B cell (primary cell): ENCODE measurements at regions not wholly inside any gene's neighbourhood (a gene's known extent, or its start where the extent isn't known, plus 50 kb on each side); places are given as distances from the start of the nearest gene placed in this dataset.

Experiments
- ATAC-seq: fragments of 200-7000 bp; cut with Tn5 transposase; one replicate; pipeline ENCODE4 v1.10.0; 2021; ENCODE audit warnings: low read depth, mild to moderate bottlenecking, moderate number of reproducible peaks, moderate library complexity
- CTCF ChIA-PET: fragments of 350-600 bp; sonication (Branson Sonifier 250); formaldehyde crosslinking; loops from one replicate; lab custom pipeline; 2021; ENCODE audit warnings: antibody characterized with exemption, inconsistent platforms; lab: Charles Lee
- POLR2A ChIA-PET: fragments of 350-600 bp; sonication (Branson Sonifier 250); formaldehyde crosslinking; loops from one replicate; lab custom pipeline; 2021; ENCODE audit warnings: antibody characterized with exemption; lab: Charles Lee
- DNase-seq: peaks from one replicate; pipeline ENCODE4 v3.0.0; 2013
- H2AFZ ChIP-seq: 2 replicates; pipeline ENCODE4 v1.6.1; 2012; ENCODE audit warnings: mild to moderate bottlenecking, low read depth, low read length; ENCODE audit not compliant: insufficient read depth, poor library complexity, severe bottlenecking
- H3K27ac ChIP-seq, 2 donors: 1 replicate in 1 of 2; 2 replicates in 1 of 2; pipeline ENCODE4 v1.5.1; 2012 to 2013; ENCODE audit warnings: low read length in 2 of 2, mild to moderate bottlenecking in 2 of 2, moderate library complexity in 1 of 2
- H3K27me3 ChIP-seq, 4 experiments: fragments of 200-600 bp in 1 of 4; sonication (generic) in 1 of 4; replicated peaks in 1 of 4; 1 replicate in 2 of 4; 2 replicates in 2 of 4; pipeline versions ENCODE4 v1.6.1 to v1.7.0; 2013 to 2016; ENCODE audit warnings: low read length in 3 of 4, mild to moderate bottlenecking in 2 of 4, mixed read lengths in 1 of 4, moderate library complexity in 1 of 4; ENCODE audit not compliant: insufficient read depth in 4 of 4, control insufficient read depth in 3 of 4; ENCODE audit errors: control extremely low read depth in 1 of 4
- H3K36me3 ChIP-seq, 2 experiments: replicated peaks in 1 of 2; 1 replicate in 1 of 2; 2 replicates in 1 of 2; pipeline versions ENCODE4 v1.6.1 to v1.7.1; 2013; ENCODE audit warnings: low read length in 1 of 2; ENCODE audit not compliant: insufficient read depth in 2 of 2, control insufficient read depth in 1 of 2; ENCODE audit errors: control extremely low read depth in 1 of 2, extremely low read depth in 1 of 2
- H3K4me1 ChIP-seq, 2 donors: fragments of 200-600 bp in 1 of 2; sonication (generic) in 1 of 2; 1 replicate in 1 of 2; 2 replicates in 1 of 2; pipeline versions ENCODE4 v1.5.1 to v1.6.1; 2013 to 2017; ENCODE audit warnings: low read length in 2 of 2; ENCODE audit not compliant: control insufficient read depth in 2 of 2, insufficient read depth in 2 of 2
- H3K4me2 ChIP-seq: replicated peaks from 2 replicates; pipeline ENCODE3; 2012; ENCODE audit warnings: mild to moderate bottlenecking, low read depth, low read length; ENCODE audit not compliant: poor library complexity, severe bottlenecking
- H3K4me3 ChIP-seq, 5 experiments: fragments of 200-600 bp in 1 of 5; sonication (generic) in 1 of 5; 1 replicate in 3 of 5; 2 replicates in 2 of 5; pipeline versions ENCODE4 v1.5.1 to v1.7.0; 2011 to 2016; ENCODE audit warnings: low read length in 4 of 5, mild to moderate bottlenecking in 4 of 5, low read depth in 2 of 5, control low read depth in 1 of 5, moderate library complexity in 1 of 5; ENCODE audit not compliant: insufficient read depth in 1 of 5; ENCODE audit errors: control extremely low read depth in 1 of 5, extremely low read depth in 1 of 5
- H3K79me2 ChIP-seq: fragments of 200-600 bp; sonication (generic); one replicate; pipeline ENCODE4 v1.6.0; 2016; ENCODE audit warnings: low read length; ENCODE audit not compliant: control insufficient read depth, insufficient read depth
- H3K9ac ChIP-seq: fragments of 200-600 bp; sonication (generic); 2 replicates; pipeline ENCODE4 v1.6.1; 2017; ENCODE audit warnings: mild to moderate bottlenecking, low read length, moderate library complexity
- H3K9me3 ChIP-seq, 3 donors: one replicate each; pipeline versions ENCODE4 v1.6.1 to v1.7.1; 2013; ENCODE audit warnings: low read length in 2 of 3; ENCODE audit not compliant: control insufficient read depth in 2 of 3, insufficient read depth in 1 of 3; ENCODE audit errors: control extremely low read depth in 1 of 3
- H4K20me1 ChIP-seq: 2 replicates; pipeline ENCODE4 v1.6.0; 2012; ENCODE audit warnings: mild to moderate bottlenecking, low read length; ENCODE audit not compliant: insufficient read depth, control insufficient read depth, poor library complexity, severe bottlenecking
- H3K27ac Mint-ChIP-seq: one replicate; pipeline ENCODE4 v1.8.0; 2021; ENCODE audit warnings: mixed read lengths
- H3K27me3 Mint-ChIP-seq: one replicate; pipeline ENCODE4 v1.8.0; 2021; ENCODE audit warnings: mixed read lengths
- H3K4me1 Mint-ChIP-seq: one replicate; pipeline ENCODE4 v1.8.0; 2021; ENCODE audit warnings: mixed read lengths
- H3K4me3 Mint-ChIP-seq: one replicate; pipeline ENCODE4 v1.8.0; 2021; ENCODE audit warnings: mixed read lengths
- H3K9me3 Mint-ChIP-seq: one replicate; pipeline ENCODE4 v1.8.0; 2022; ENCODE audit warnings: mixed read lengths; ENCODE audit not compliant: insufficient read depth
- CTCF ChIP-seq: fragments of 200-600 bp; IDR thresholded peaks from one replicate; pipeline ENCODE4 v1.8.0; 2022; ENCODE audit warnings: antibody characterized with exemption, mild to moderate bottlenecking
- EZH2 ChIP-seq: IDR thresholded peaks from 2 replicates; pipeline ENCODE4 v1.6.1; 2012; ENCODE audit warnings: borderline replicate concordance, low read depth, mild to moderate bottlenecking, moderate library complexity, low read length; ENCODE audit not compliant: insufficient read depth, poor library complexity, severe bottlenecking
- WGBS: methylation state at CpG from one replicate; pipeline ENCODE4 v1.1.5; 2013; ENCODE audit warnings: missing lambda C conversion rate; ENCODE audit not compliant: insufficient coverage; 5-methylcytosine and 5-hydroxymethylcytosine counted together
- intact Hi-C: fragments of 100-400 bp; cut with micrococcal nuclease; formaldehyde crosslinking; loops from one replicate; pipeline ENCODE4 v1.10.0; 2022

DNA sequence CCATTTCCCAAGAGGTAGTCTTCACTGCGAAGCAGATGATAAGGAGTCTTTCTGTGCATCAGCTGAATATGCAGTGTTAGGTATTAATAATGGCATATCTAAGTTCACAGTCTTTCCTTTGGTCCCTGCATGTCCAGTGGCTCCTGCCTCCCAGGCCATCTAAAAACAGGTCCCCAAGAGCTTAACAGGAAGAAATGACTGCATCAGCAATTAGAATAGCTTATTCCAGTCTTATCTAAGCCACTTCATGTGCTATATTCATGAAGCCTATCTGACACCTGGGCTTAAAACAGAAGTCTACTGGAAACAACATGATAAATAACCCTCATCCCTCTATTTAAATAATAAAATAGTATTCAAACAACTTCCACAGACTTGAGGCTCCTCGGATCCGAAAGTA is 346.1 kb upstream of the ERCC4 start:
- ChIA-PET CTCF (no interaction called here), POLR2A (no interaction called here)
- no peaks in the 10 kb centered on the region for H3K36me3 ChIP-seq
- Mint-ChIP-seq H3K4me1 (no peaks in the 10 kb centered on the region), H3K4me3 (no peak overlapping the region), H3K27ac (no peak overlapping the region), H3K27me3 (no peaks in the 10 kb centered on the region), H3K9me3 (peaks cover 3% of the 10 kb centered on the region)
- DNase-seq (no peak), ATAC-seq (no peak)
- no peaks in the 10 kb centered on the region for H3K79me2 ChIP-seq
- no peak overlapping the region for H3K9ac ChIP-seq
- peaks cover 0 to 4% (median 0%) of the 10 kb centered on the region in 3 donors for H3K9me3 ChIP-seq
- no peak overlapping the region for H2AFZ ChIP-seq
- H3K4me3 ChIP-seq = no peak overlapping the region
- no peaks in the 10 kb centered on the region for H3K4me1 ChIP-seq
- no peaks in the 10 kb centered on the region for H4K20me1 ChIP-seq
- intact Hi-C loops = no loop called here
- no peak overlapping the region for H3K27ac ChIP-seq
- H3K4me2 ChIP-seq = no peak overlapping the region
- WGBS = 93% methylated on average over 2 of the region's 3 CpGs
- no peaks in the 10 kb centered on the region for H3K27me3 ChIP-seq
- TF ChIP-seq EZH2 = no peak
- no peak for TF ChIP-seq CTCF

GRCh38 chr16:13586051-13586450 is 333.9 kb upstream of the ERCC4 start:
- DNase-seq (no peak), ATAC-seq (no peak)
- no CpG with 5 or more reads among the region's 1 CpG for WGBS
- H2AFZ ChIP-seq = no peak overlapping the region
- intact Hi-C loops = no loop called here
- CTCF ChIA-PET = no interaction called here
- Mint-ChIP-seq H3K4me3 (no peak overlapping the region), H3K9me3 (no peaks in the 10 kb centered on the region), H3K4me1 (no peaks in the 10 kb centered on the region), H3K27me3 (no peaks in the 10 kb centered on the region), H3K27ac (no peak overlapping the region)
- H3K27ac ChIP-seq = no peak overlapping the region
- peaks cover 0 to 5% (median 0%) of the 10 kb centered on the region in 3 donors for H3K9me3 ChIP-seq
- no peaks in the 10 kb centered on the region for H3K79me2 ChIP-seq
- POLR2A ChIA-PET = no interaction called here
- H3K9ac ChIP-seq = no peak overlapping the region
- no peak overlapping the region for H3K4me3 ChIP-seq
- H3K4me1 ChIP-seq = no peaks in the 10 kb centered on the region
- no peaks in the 10 kb centered on the region for H3K27me3 ChIP-seq
- no peaks in the 10 kb centered on the region for H3K36me3 ChIP-seq
- no peaks in the 10 kb centered on the region for H4K20me1 ChIP-seq
- TF ChIP-seq EZH2 (no peak), CTCF (no peak)
- H3K4me2 ChIP-seq = no peak overlapping the region
